ENCODE measurements at regions not wholly inside any gene's neighbourhood (a gene's known extent, or its start where the extent isn't known, plus 50 kb on each side); places are given as distances from the start of the nearest gene placed in this dataset.
A peak's percentile ranks its signal among the peaks of the same experiment; 100 is the strongest.
"Not testable (repeated sequence)": the region's sequence is repeated elsewhere in the genome, so short reads cannot be mapped to it uniquely, and the experiment has no call there.

- DNase-seq (ENCODE audit: low read depth in 2 of 2), result no peak
Observed at GRCh38 chr11:81987829-81988472, 745.7 kb downstream of the FAM181B start.

GRCh38 chr11:81986556-81987161 lies 747.0 kb downstream of the FAM181B start:
- no peak for DNase-seq (ENCODE audit: low read depth in 2 of 2)

- DNase-seq (ENCODE audit: low read depth in 2 of 2), result no peak
Observed at GRCh38 chr11:81979448-81979847, 754.2 kb downstream of the FAM181B start.

- no peak for DNase-seq (ENCODE audit: low read depth in 2 of 2)
Observed at GRCh38 chr11:81975261-81975900, 758.3 kb downstream of the FAM181B start.

GRCh38 chr11:81970886-81971285 lies 762.8 kb downstream of the FAM181B start:
- DNase-seq (ENCODE audit: low read depth in 2 of 2), result no peak

GRCh38 chr11:81967242-81967641 lies 766.4 kb downstream of the FAM181B start:
- DNase-seq (ENCODE audit: low read depth in 2 of 2), result no peak

- no peak for DNase-seq (ENCODE audit: low read depth in 2 of 2)
Observed at GRCh38 chr11:81966340-81966739, 767.3 kb downstream of the FAM181B start.

- no peak for DNase-seq (ENCODE audit: low read depth in 2 of 2)
Observed at GRCh38 chr11:81963018-81963417, 770.6 kb downstream of the FAM181B start.

- peak in 1 of 2 experiments; percentile 5 for DNase-seq (ENCODE audit: low read depth in 2 of 2)
Observed at GRCh38 chr11:81960443-81960842, 773.2 kb downstream of the FAM181B start.

GRCh38 chr11:81959341-81959740 lies 774.3 kb downstream of the FAM181B start:
- DNase-seq (ENCODE audit: low read depth in 2 of 2), result no peak

- not testable (repeated sequence) for DNase-seq (ENCODE audit: low read depth in 2 of 2)
Observed at GRCh38 chr11:81954301-81954700, 779.4 kb downstream of the FAM181B start.

- DNase-seq (ENCODE audit: low read depth in 2 of 2), result no peak
Observed at GRCh38 chr11:81946831-81947230, 786.8 kb downstream of the FAM181B start.

GRCh38 chr11:81942646-81943045 lies 791.0 kb downstream of the FAM181B start:
- no peak for DNase-seq (ENCODE audit: low read depth in 2 of 2)

GRCh38 chr11:81941998-81942397 lies 791.7 kb downstream of the FAM181B start:
- no peak for DNase-seq (ENCODE audit: low read depth in 2 of 2)

GRCh38 chr11:81932303-81932702 lies 801.4 kb downstream of the FAM181B start:
- DNase-seq (ENCODE audit: low read depth in 2 of 2), result no peak

GRCh38 chr11:81920205-81920604 lies 813.5 kb downstream of the FAM181B start:
- DNase-seq (ENCODE audit: low read depth in 2 of 2), result no peak

- no peak for DNase-seq (ENCODE audit: low read depth in 2 of 2)
Observed at GRCh38 chr11:81916451-81916850, 817.2 kb downstream of the FAM181B start.

- DNase-seq (ENCODE audit: low read depth in 2 of 2), result no peak
Observed at GRCh38 chr11:81915045-81915444, 818.6 kb downstream of the FAM181B start.

GRCh38 chr11:81913793-81914192 lies 819.9 kb downstream of the FAM181B start:
- DNase-seq (ENCODE audit: low read depth in 2 of 2), result no peak

- DNase-seq (ENCODE audit: low read depth in 2 of 2), result no peak
Observed at GRCh38 chr11:81907996-81908395, 825.7 kb downstream of the FAM181B start.

- no peak for DNase-seq (ENCODE audit: low read depth in 2 of 2)
Observed at GRCh38 chr11:81899156-81899555, 834.5 kb downstream of the FAM181B start.

GRCh38 chr11:81897639-81898038 lies 836.0 kb downstream of the FAM181B start:
- no peak for DNase-seq (ENCODE audit: low read depth in 2 of 2)

GRCh38 chr11:81895258-81895657 lies 838.4 kb downstream of the FAM181B start:
- DNase-seq (ENCODE audit: low read depth in 2 of 2), result no peak

All from fibroblast of skin of left quadriceps (primary cell).